HG02884 (cell line): ENCODE measurements at regions not wholly inside any gene's neighbourhood (a gene's known extent, or its start where the extent isn't known, plus 50 kb on each side); places are given as distances from the start of the nearest gene placed in this dataset.

Experiments used
- ATAC-seq: cut with Tn5 transposase; IDR thresholded peaks from one replicate; pipeline ENCODE4 v1.9.1; 2021; ENCODE audit warnings: mild to moderate bottlenecking, moderate library complexity; ENCODE audit not compliant: unreplicated experiment

GRCh38 chr18:66674286-66674685 is 70.4 kb upstream of the CDH19 start:
- ATAC-seq = no peak

- ATAC-seq = no peak
Observed at GRCh38 chr18:66668706-66669105, 64.8 kb upstream of the CDH19 start.

- ATAC-seq = no peak
Observed at GRCh38 chr18:66662632-66663031, 58.7 kb upstream of the CDH19 start.

GRCh38 chr18:66655407-66655806 is 51.5 kb upstream of the CDH19 start:
- ATAC-seq = no peak
